HCT116 (cell line): ENCODE measurements at regions not wholly inside any gene's neighbourhood (a gene's known extent, or its start where the extent isn't known, plus 50 kb on each side); places are given as distances from the start of the nearest gene placed in this dataset.

Experiments
- ATAC-seq: fragments of 200-7000 bp; cut with Tn5 transposase; 2 replicates; pipeline ENCODE4 v1.9.1; 2020; ENCODE audit warnings: mild to moderate bottlenecking, moderate library complexity
- BruUV-seq: library from RNA; stranded (reverse); fragments of 400-500 nt; replicated peaks from 2 replicates; lab custom pipeline; 2021; lab: Mats Ljungman, UMichigan
- CTCF ChIA-PET: fragments of 300-600 bp; sonication (Branson Sonifier 250); formaldehyde crosslinking; loops from one replicate; lab custom pipeline; 2021; ENCODE audit warnings: antibody characterized with exemption; lab: Charles Lee
- POLR2A ChIA-PET: fragments of 300-600, 350-600 bp; sonication (Branson Sonifier 250); formaldehyde crosslinking; loops from one replicate; lab custom pipeline; 2021; ENCODE audit warnings: antibody characterized with exemption; lab: Charles Lee
- RAD21 ChIA-PET, 2 experiments: fragments of 300-600 bp; sonication (Branson Sonifier 250); formaldehyde crosslinking; loops; one replicate each; lab custom pipeline; 2023; ENCODE audit warnings: low total read pairs in 2 of 2; ENCODE audit not compliant: uncharacterized antibody in 2 of 2, unreplicated experiment in 2 of 2, low non-redundant PET in 1 of 2; lab: Charles Lee
- DNase-seq: peaks from one replicate; pipeline ENCODE4 v3.0.0-alpha.2; 2010; ENCODE audit warnings: low read depth, low spot score
- H2AFZ ChIP-seq: fragments of 200-600 bp; shearing (Covaris generic), sonication (generic); 2 replicates; pipeline ENCODE4 v1.6.1; 2017; ENCODE audit warnings: low read depth, mixed run types, mixed read lengths, antibody characterized with exemption, low read length; ENCODE audit not compliant: poor library complexity, severe bottlenecking
- H3K27ac ChIP-seq: 2 replicates; pipeline ENCODE4 v1.5.1; 2012; ENCODE audit warnings: low read depth, low read length
- H3K27me3 ChIP-seq: fragments of 200-600 bp; sonication (generic); 2 replicates; pipeline ENCODE4 v1.6.1; 2016; ENCODE audit warnings: mixed run types, low read length, mixed read lengths; ENCODE audit not compliant: insufficient read depth
- H3K36me3 ChIP-seq, 2 experiments: fragments of 200-500 bp in 1 of 2; fragments of 200-600 bp in 1 of 2; sonication (Bioruptor generic) in 1 of 2; sonication (generic) in 1 of 2; 2 replicates each; pipeline versions ENCODE4 v1.5.1 to v1.6.1; 2014 to 2016; ENCODE audit warnings: low read length in 2 of 2, inconsistent platforms in 1 of 2, mixed read lengths in 1 of 2, mixed run types in 1 of 2; ENCODE audit not compliant: insufficient read depth in 2 of 2, control insufficient read depth in 1 of 2
- H3K4me1 ChIP-seq, 2 experiments: fragments of 200-600 bp in 1 of 2; sonication (generic) in 1 of 2; 2 replicates each; pipeline versions ENCODE4 v1.5.1 to v1.6.1; 2012 to 2017; ENCODE audit warnings: low read length in 2 of 2, inconsistent platforms in 1 of 2, mild to moderate bottlenecking in 1 of 2, mixed read lengths in 1 of 2, mixed run types in 1 of 2, moderate library complexity in 1 of 2; ENCODE audit not compliant: insufficient read depth in 2 of 2, control insufficient read depth in 1 of 2
- H3K4me2 ChIP-seq: fragments of 200-600 bp; sonication (generic); 2 replicates; pipeline ENCODE4 v1.6.1; 2017; ENCODE audit warnings: mixed run types, low read length, mixed read lengths
- H3K4me3 ChIP-seq, 2 experiments: fragments of 200-600 bp in 1 of 2; sonication (generic) in 1 of 2; replicated peaks in 1 of 2; 2 replicates each; pipeline ENCODE4 v1.5.1; 2011 to 2016; ENCODE audit warnings: low read length in 2 of 2, control low read depth in 1 of 2, low read depth in 1 of 2, mild to moderate bottlenecking in 1 of 2, mixed read lengths in 1 of 2, mixed run types in 1 of 2
- H3K79me2 ChIP-seq: fragments of 200-600 bp; sonication (generic); 2 replicates; pipeline ENCODE4 v1.6.1; 2017; ENCODE audit warnings: mild to moderate bottlenecking, mixed run types, low read length, moderate library complexity, mixed read lengths; ENCODE audit not compliant: insufficient read depth
- H3K9ac ChIP-seq: fragments of 200-600 bp; sonication (generic); 2 replicates; pipeline ENCODE4 v1.6.1; 2016; ENCODE audit warnings: low read length, mixed read lengths
- H3K9me2 ChIP-seq: fragments of 200-600 bp; sonication (generic), shearing (Covaris generic); 2 replicates; pipeline ENCODE4 v1.6.1; 2017; ENCODE audit warnings: mixed run types, mild to moderate bottlenecking, moderate library complexity; ENCODE audit not compliant: insufficient read depth
- H3K9me3 ChIP-seq, 2 experiments: fragments of 200-500 bp in 1 of 2; fragments of 200-600 bp in 1 of 2; sonication (Bioruptor generic) in 1 of 2; sonication (generic) in 1 of 2; 2 replicates each; pipeline ENCODE4 v1.6.1; 2014 to 2017; ENCODE audit warnings: low read length in 2 of 2, mixed read lengths in 2 of 2, inconsistent platforms in 1 of 2, low read depth in 1 of 2, mild to moderate bottlenecking in 1 of 2, mixed run types in 1 of 2, moderate library complexity in 1 of 2; ENCODE audit not compliant: control insufficient read depth in 1 of 2, insufficient read depth in 1 of 2
- H4K20me1 ChIP-seq: fragments of 200-600 bp; sonication (generic), shearing (Covaris generic); 2 replicates; pipeline ENCODE4 v1.6.1; 2017; ENCODE audit warnings: mixed run types, mild to moderate bottlenecking, moderate library complexity; ENCODE audit not compliant: insufficient read depth
- ATF3 ChIP-seq: IDR thresholded peaks from 2 replicates; pipeline ENCODE4 v1.6.1; 2012
- CBX3 ChIP-seq: IDR thresholded peaks from 2 replicates; pipeline ENCODE4 v1.6.1; 2012; ENCODE audit warnings: low read depth
- EGR1 ChIP-seq: IDR thresholded peaks from 2 replicates; pipeline ENCODE4 v1.6.1; 2012; ENCODE audit warnings: low read depth
- EZH2phosphoT487 ChIP-seq: fragments of 200-600 bp; IDR thresholded peaks from 2 replicates; pipeline ENCODE4 v1.6.1; 2018; ENCODE audit warnings: antibody characterized with exemption, borderline replicate concordance
- POLR2A ChIP-seq: IDR thresholded peaks from 2 replicates; pipeline ENCODE4 v1.7.0; 2011; ENCODE audit warnings: borderline replicate concordance; ENCODE audit not compliant: insufficient read depth, insufficient read length; ENCODE audit errors: extremely low read depth
- SIN3A ChIP-seq: IDR thresholded peaks from 2 replicates; pipeline ENCODE4 v1.6.1; 2012; ENCODE audit warnings: low read depth
- SRF ChIP-seq: IDR thresholded peaks from 2 replicates; pipeline ENCODE4 v1.6.1; 2012; ENCODE audit warnings: low read depth
- YY1 ChIP-seq: IDR thresholded peaks from 2 replicates; pipeline ENCODE4 v1.6.1; 2011; ENCODE audit warnings: low read length, low read depth, moderate library complexity, mild to moderate bottlenecking; ENCODE audit not compliant: insufficient replicate concordance; ENCODE audit errors: extremely low read depth
- ZFX ChIP-seq: fragments of 450-650 bp; IDR thresholded peaks from 2 replicates; pipeline ENCODE4 v1.6.1; 2017
- ZNF274 ChIP-seq: fragments of 200-500 bp; sonication (Bioruptor generic); IDR thresholded peaks from 2 replicates; pipeline ENCODE4 v1.6.1; 2014; ENCODE audit warnings: mild to moderate bottlenecking, low read depth, low read length, inconsistent platforms
- intact Hi-C: fragments of 100-400 bp; cut with micrococcal nuclease; formaldehyde crosslinking; loops from 2 replicates; pipeline ENCODE4 v1.10.0; 2022

GRCh38 chr5:115389799-115390382, 93.4 kb upstream of the CCDC112 start (continued):
- no peak for TF ChIP-seq YY1
- TF ChIP-seq POLR2A = no peak
- TF ChIP-seq SIN3A = no peak

- H3K4me2 ChIP-seq = no peak overlapping the region
Observed at GRCh38 chr5:115389034-115389798, 92.8 kb upstream of the CCDC112 start.

More at GRCh38 chr5:115389034-115389798, 92.8 kb upstream of the CCDC112 start:
- peak; percentile 51; the same call in 1 of the 2 replicates for ATAC-seq
- no peak overlapping the region for H3K27ac ChIP-seq
- no peaks in the 10 kb centered on the region for H4K20me1 ChIP-seq
- no peaks in the 10 kb centered on the region for H3K27me3 ChIP-seq
- no peaks in the 10 kb centered on the region; a peak in 1 of 4 replicates for H3K9me3 ChIP-seq
- no peak overlapping the region for H3K4me3 ChIP-seq
- no TSS peak for BruUV-seq
- TF ChIP-seq SRF (no peak), ZNF274 (no peak), EGR1 (no peak), ATF3 (no peak), ZFX (no peak), CBX3 (no peak), POLR2A (no peak), EZH2phosphoT487 (no peak)
- TF ChIP-seq, all 23 proteins: peak for 0
- Histone ChIP-seq H3K9me2 (no peaks in the 10 kb centered on the region), H3K79me2 (no peaks in the 10 kb centered on the region), H2AFZ (peak overlapping the region; percentile 17), H3K36me3 (no peaks in the 10 kb centered on the region), H3K9ac (no peak overlapping the region), H3K4me1 (peaks cover 0 to 26% of the 10 kb centered on the region in 2 experiments; a peak in 2 of 4 replicates)
- POLR2A ChIA-PET = no interaction called here
- CTCF ChIA-PET = no interaction called here
- intact Hi-C loops = no loop called here
- RAD21 ChIA-PET = no interaction called here
- no peak for DNase-seq
